Left renal cortex interstitium (tissue), 4 donors: ENCODE measurements at regions not wholly inside any gene's neighbourhood (a gene's known extent, or its start where the extent isn't known, plus 50 kb on each side); places are given as distances from the start of the nearest gene placed in this dataset.
"Not testable (repeated sequence)": the region's sequence is repeated elsewhere in the genome, so short reads cannot be mapped to it uniquely, and the experiment has no call there.

Experiments
- DNase-seq, 4 donors: peaks; one replicate each; pipeline ENCODE4 v3.0.0-alpha.2; 2013; ENCODE audit warnings: low read depth in 4 of 4, low spot score in 2 of 4, missing footprints in 1 of 4

- not testable (repeated sequence) for DNase-seq
Measured at GRCh38 chr5:99478450-99478849, 549.6 kb upstream of the CHD1 start.

- DNase-seq = not testable (repeated sequence)
Measured at GRCh38 chr5:99473328-99473727, 544.5 kb upstream of the CHD1 start.

- not testable (repeated sequence) for DNase-seq
Measured at GRCh38 chr5:99471726-99472125, 542.9 kb upstream of the CHD1 start.

- DNase-seq = not testable (repeated sequence)
Measured at GRCh38 chr5:99471178-99471577, 542.4 kb upstream of the CHD1 start.

- DNase-seq = not testable (repeated sequence)
Measured at GRCh38 chr5:99470636-99471035, 541.8 kb upstream of the CHD1 start.

- no peak for DNase-seq
Measured at GRCh38 chr5:99460701-99461100, 531.9 kb upstream of the CHD1 start.

GRCh38 chr5:99453196-99453595 is 524.4 kb upstream of the CHD1 start:
- no peak for DNase-seq

- no peak for DNase-seq
Measured at GRCh38 chr5:99449786-99450185, 521.0 kb upstream of the CHD1 start.

- no peak for DNase-seq
Measured at GRCh38 chr5:99445805-99446204, 517.0 kb upstream of the CHD1 start.

- no peak for DNase-seq
Measured at GRCh38 chr5:99441235-99441634, 512.4 kb upstream of the CHD1 start.

- DNase-seq = no peak
Measured at GRCh38 chr5:99438619-99439018, 509.8 kb upstream of the CHD1 start.

- no peak for DNase-seq
Measured at GRCh38 chr5:99437986-99438385, 509.2 kb upstream of the CHD1 start.

- not testable (repeated sequence) for DNase-seq
Measured at GRCh38 chr5:99423396-99423795, 494.6 kb upstream of the CHD1 start.

GRCh38 chr5:99418640-99419039 is 489.8 kb upstream of the CHD1 start:
- peak in 1 of 4 donors; percentile 20 for DNase-seq

GRCh38 chr5:99410386-99410785 is 481.6 kb upstream of the CHD1 start:
- not testable (repeated sequence) for DNase-seq

GRCh38 chr5:99404764-99405302 is 476.0 kb upstream of the CHD1 start:
- DNase-seq = not testable (repeated sequence)

- DNase-seq = not testable (repeated sequence)
Measured at GRCh38 chr5:99400571-99400970, 471.8 kb upstream of the CHD1 start.

GRCh38 chr5:99398976-99399375 is 470.2 kb upstream of the CHD1 start:
- DNase-seq = no peak

- no peak for DNase-seq
Measured at GRCh38 chr5:99386406-99387077, 457.7 kb upstream of the CHD1 start.

- no peak for DNase-seq
Measured at GRCh38 chr5:99379187-99379586, 450.4 kb upstream of the CHD1 start.

GRCh38 chr5:99378443-99378842 is 449.6 kb upstream of the CHD1 start:
- no peak for DNase-seq

- DNase-seq = no peak
Measured at GRCh38 chr5:99369797-99370593, 441.2 kb upstream of the CHD1 start.
